SK-N-DZ (cell line): ENCODE measurements at regions not wholly inside any gene's neighbourhood (a gene's known extent, or its start where the extent isn't known, plus 50 kb on each side); places are given as distances from the start of the nearest gene placed in this dataset.
"Not testable (repeated sequence)": the region's sequence is repeated elsewhere in the genome, so short reads cannot be mapped to it uniquely, and the experiment has no call there.

ENCODE experiments used
- DNase-seq: peaks from one replicate; pipeline ENCODE4 v3.0.0-alpha.2; 2015; ENCODE audit warnings: low spot score

DNA sequence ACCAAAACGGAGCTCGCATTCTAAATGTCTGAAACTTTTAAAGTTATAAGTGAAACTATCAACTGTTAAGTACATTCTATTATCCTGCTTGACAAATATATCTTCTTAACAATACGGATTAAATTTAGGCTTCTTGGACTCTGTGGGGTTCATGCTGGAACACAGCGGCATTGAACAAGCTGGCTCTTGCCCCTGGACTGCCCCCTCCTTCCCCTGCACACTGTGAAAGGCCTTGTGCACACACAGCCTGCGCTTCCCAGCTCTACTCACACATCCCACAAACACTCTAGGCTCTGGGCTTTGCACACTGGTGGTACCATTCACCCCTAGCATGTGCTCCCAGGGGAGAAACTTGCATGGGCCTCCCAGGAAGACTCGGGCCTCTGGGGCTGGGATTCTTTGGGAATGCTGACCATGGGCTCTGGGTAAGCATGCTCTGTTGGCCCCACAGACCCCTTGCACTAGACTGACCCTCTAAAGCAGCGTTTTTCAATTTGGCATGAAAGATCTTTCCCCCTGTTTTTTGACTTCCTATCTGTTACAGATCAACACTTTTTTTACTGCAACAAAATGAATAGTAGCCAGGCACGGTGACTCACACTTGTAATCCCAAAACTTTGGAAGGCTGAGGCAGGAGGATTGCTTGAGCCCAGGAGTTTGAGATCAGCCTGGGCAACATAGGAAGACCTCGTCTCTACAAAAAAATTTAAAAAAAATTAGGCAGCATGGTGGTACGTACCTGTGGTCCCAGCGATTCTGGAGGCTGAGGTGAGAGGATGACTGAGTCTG lies 96.2 kb upstream of the CPM start:
- DNase-seq, result no peak

DNA sequence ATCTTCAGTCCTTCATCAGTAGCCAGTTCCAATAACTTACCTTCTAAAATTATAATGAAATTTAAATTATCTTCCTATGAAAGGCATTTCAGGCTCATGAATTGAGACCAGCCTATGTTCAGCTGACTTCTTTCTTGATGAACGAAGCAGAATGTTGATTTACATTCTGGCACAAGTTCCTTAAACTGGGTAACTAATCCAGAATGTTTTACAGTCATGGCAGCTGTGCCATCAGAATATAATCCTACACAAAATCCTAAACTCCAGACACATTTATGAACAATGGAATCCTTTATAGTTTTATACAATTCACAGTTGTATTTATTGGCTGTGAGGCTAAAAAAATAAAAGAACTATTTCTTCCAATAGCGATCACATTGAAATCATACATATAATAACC lies 97.3 kb upstream of the CPM start:
- DNase-seq, result no peak

DNA sequence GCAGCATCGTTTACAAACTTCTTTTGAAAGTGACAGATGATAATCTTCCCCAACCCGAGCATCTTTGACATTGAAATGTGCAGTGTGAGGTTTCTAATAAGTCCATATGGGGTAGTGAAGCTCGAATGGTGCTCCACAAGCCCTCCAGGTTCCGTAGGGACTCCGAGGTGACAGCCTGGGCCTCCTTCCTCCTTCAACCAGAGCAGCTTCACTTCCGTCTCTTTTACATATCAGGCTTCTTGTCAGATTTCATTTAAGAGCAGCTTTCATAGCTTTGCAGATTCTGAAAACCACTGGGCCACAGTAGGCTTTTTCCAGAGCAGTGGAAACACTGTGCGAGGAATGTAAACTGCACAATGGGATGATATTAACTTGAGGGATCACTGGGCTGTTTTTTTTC lies 103.6 kb upstream of the CPM start:
- no peak for DNase-seq

DNA sequence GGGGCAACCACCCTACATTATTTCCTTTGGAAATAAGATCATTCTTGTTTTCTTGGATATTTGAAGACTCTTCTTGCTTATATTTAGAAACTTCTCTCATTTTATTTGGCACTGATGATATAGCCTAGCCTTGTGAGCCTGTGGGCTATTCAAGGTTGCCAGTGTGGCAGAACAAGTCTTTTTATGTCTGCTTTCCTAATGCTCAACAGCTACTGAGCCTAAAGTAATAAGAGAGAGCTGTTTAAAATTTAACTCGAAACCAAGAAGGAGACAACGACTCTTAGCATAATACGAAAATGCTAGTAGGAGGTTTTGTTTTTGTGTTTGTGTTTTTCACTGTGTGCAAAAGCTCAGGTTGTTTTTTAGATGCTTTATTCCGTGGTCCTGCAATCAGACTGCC lies 104.0 kb upstream of the CPM start:
- DNase-seq, result no peak

DNA sequence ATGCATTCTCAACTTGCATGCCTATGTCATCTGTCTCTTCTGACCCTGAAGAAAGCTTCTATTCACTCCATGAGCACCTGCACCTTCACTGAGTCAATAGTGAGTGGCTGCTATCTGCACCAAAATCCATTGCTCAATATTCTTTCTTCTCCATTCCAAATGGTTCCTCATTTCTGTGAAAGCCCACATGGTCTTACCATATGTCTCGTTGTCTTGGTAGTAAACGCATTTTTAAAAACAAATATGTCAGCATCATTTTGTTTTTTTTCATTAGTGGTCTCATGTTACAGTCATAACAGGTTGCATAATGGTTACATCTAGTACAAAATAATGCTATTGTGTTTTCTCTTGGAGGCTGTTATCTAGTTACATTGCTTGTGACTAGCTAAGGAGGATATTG lies 106.9 kb upstream of the CPM start:
- no peak for DNase-seq

DNA sequence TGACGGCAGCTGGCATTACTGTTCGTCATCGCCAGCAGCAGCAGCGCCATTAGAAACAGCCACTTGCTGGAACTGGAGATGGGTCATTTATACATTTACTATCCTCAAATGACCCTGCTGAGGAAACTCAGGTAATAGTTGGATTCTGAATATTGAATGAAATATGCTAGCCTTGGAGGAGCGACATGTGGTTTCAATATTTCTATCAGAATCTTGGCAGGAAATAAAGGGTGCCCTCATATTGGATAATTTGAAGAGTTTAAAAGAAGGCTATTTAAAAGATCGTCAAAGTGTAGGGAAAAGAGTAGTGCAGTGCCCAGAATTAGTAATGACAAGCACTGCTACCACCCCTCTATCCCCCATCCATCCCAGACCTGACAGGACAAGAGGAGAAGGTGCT lies 109.6 kb upstream of the CPM start:
- DNase-seq, result no peak

DNA sequence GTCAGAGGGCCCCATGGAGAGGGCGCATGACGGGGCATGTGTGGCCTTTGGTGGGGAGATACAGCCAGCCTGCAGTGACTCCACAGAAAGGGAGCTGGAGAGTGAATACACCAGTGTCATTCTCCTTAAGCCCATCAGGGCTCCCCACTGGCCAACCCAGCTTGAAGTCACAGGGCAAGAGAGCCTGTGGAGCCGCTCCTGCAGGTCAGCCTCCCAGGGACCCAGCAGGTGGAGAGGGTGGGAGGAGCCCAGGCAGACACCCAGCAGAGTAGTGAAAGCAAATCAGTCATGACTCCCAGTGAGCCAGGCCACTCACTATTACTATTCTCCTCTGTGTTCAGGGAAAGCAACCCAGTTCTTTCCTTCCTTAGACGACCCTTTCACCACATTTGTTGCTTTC lies 110.0 kb upstream of the CPM start:
- DNase-seq, result no peak

DNA sequence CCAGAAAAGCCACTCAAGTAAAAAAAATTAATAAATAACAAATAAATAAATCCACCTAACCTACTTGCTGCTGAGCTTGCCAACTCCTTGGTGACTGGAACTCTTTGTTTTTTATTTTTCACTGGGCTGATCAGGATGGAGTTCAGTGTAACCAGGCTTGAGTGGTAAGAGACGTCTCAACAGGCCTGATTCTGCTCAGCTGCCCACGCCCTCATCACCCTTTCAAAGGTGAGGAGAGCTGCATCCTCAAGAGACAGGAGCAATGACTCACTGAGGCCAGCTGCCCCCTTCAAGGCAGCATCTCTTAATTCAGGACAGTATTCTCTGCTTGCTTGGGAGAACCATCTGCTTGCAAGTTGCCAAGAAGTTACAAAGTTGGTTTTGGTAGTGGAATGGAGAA lies 111.9 kb upstream of the CPM start:
- DNase-seq, result no peak

DNA sequence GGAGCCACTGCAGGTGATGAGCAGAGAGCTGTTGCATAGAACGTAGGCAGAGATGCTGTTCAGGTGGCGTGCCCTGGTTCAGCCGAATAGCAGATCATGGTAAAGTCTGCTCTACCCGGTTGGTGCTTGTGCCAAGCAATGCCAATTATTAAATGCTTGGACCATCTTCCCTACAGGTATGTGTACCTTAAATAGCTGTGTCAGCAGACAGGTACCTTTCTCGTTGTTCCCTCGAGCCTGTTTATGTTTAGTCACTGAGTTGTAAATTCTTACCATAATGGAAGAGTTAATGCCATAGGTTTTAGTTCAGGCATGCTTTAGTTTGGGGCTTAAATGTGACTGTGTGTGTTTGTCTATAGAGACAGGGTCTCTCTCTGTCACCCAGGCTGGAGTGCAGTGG lies 112.5 kb upstream of the CPM start:
- no peak for DNase-seq

DNA sequence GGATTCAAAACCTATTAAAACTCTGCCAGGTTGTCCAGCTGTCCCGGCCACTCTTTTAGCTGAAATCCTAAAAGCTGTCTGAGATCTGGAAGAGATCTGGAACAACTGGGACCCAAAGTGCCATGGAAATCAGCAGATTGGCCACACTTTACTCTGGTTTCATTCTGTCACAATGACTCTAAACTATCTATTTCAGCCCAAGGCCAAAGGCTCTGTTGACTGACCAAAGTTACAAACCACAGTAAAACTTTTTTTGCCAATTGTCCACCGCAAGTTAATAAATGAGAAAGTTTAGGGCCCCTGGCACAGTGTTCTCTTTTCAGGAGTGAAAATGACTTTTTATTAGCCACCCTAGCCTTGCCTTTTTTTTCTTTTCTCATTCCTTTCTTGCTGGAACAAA lies 113.4 kb upstream of the CPM start:
- no peak for DNase-seq

DNA sequence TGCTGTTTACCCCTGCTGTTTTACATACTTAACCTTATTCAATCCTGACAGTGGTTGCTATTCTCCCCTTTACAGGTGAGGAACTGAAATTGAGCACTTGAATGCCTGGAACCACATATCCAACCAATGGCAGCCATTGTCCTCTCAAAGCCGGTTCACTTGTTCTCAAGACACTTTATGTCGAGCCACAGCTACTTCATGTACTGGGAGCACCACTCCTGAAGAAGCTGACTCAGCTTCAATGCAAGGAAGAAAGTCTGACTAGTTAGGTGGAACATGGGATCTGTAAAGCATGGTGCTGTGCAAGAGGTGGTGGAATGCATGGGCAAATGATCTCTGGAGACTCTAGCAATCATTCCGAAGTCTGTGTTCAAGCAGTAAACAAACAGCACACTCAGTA lies 113.9 kb upstream of the CPM start:
- no peak for DNase-seq

DNA sequence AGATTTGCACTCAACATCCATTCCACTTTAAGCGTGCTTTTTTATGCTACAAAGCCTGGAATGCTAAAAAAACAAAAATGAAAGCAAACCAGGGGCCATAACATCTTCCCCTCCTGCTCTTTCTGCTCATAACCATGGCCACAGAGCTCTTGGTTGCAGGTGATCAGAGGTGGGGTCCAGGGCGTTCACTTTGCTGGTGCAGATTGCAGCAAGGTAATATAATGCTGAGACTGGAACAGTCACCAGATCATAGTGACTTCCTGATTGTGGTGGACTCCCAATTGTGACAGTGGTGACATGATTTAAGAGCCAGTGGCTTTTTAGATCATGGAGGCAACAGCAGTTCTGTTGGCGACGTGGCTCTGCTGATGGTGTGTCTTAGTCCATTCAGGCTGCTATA lies 115.0 kb upstream of the CPM start:
- no peak for DNase-seq

DNA sequence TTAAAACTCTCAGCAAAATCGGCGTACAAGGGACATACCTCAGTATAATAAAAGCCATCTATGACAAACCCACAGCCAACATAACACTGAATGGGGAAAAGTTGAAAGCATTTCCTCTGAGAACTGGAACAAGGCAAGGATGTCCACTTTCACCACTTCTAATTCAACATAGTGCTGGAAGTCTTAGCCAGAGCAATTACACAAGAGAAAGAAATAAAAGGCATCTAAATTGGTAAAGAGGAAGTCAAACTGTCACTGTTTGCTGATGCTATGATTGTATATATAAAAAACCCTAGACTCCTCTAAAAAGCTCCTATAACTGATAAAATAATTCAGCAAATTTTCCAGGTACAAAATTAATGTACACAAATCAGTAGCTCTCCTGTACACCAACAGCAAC lies 116.9 kb upstream of the CPM start:
- not testable (repeated sequence) for DNase-seq

DNA sequence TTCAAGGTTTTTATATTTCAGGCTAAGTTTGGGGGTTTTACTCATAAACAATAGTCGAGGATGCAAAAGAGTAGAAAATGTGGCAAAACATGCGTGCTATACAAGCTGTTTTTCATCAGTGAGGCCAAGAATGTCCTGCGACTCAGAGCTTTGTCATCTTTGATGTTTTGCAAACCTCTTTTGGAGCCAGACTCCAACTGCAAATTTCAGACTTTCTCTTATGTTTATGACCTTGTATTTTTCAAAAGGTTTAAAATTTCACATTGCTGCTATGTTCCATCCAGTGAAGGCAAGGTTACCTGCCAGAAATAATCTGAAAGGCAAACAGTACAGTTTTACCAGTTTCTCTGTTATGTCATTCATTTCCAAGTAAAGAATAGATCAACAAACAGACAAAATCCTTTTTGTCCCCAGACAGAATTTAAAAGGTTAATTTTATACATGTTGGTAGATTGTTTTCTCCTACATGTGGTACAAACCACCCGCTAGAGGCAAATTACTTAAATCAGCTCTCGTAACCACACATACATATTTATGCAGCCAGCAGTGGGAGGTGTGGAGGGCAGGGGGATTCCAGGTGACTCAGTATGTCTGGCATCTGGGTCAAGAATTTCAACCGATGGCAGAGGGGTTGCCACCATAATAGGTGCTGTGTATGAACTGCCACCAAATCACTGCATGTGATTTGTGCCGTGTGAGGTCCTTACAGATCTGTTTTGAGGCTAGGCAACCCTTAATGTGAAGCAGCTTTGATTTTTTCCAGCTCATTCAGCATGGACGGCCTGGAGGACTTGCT lies 119.8 kb upstream of the CPM start:
- DNase-seq, result no peak

DNA sequence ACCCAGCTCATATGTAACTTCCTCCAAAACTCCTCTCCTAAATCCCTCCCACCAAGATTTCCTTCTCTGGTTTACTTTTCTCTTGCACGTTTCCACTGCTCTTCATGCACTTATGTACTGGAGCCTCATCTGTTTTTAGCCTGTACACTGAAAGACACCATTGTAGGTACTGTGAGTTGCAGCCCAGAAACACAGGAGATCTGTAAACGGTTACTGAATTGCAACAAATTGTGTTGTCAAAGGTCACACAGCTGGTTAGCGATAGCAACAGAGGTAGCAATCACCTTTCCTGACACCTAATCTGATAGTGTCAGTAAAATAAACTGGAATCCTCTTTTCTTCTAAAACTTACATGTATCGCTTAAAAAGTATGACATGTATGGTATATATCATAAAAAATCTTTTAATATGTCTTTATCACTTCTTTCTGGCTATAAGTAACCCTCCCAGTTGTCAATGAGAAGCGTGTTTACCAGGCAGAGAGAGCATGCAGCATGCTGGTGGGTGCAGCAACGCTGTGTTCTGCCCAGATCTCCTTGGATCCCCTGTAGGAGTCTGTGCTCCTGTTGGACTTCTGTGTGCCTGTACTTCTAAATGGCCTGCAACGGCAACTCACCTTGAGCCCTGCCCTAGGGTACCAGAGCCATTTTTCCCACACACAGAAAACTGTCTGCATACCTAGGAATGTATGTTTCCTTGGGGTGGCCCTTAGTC lies 121.5 kb upstream of the CPM start:
- no peak for DNase-seq

DNA sequence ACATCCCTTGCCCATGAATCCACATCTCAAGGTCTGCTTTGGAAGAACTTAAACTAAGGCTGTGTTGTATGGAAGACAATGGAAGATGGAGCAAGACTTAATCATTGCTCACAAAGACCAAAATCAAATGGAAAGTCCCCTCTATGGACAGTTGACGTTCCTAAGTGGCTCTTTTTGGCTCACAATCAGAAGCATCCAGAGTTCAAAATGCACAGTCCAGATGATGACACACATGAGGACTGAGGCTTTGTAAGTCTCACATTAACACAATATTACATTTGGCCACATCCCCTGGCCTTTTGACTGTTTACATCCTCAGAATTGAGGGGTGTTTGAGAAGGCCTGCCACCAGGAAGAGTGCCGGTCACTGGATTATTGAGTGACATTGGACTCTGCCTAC lies 122.3 kb upstream of the CPM start:
- no peak for DNase-seq

DNA sequence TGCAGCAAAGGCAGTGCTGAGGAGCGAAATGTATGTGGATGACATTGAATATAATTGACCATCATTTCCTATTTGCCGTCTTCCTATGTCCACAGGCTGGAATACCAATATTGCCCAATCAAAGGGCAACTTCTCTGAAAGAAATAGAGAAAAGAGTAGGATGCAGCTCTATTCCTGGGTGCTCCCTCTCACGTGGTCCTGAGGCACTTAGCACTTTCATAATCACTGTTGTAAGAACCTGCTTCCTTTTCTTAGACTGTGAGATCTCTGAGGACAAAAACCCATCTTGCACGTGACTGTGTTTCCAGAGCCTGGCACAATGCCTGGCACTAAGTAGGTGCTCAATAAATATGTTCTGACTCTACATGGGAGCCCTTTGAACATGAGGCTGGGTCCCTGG lies 122.7 kb upstream of the CPM start:
- no peak for DNase-seq

DNA sequence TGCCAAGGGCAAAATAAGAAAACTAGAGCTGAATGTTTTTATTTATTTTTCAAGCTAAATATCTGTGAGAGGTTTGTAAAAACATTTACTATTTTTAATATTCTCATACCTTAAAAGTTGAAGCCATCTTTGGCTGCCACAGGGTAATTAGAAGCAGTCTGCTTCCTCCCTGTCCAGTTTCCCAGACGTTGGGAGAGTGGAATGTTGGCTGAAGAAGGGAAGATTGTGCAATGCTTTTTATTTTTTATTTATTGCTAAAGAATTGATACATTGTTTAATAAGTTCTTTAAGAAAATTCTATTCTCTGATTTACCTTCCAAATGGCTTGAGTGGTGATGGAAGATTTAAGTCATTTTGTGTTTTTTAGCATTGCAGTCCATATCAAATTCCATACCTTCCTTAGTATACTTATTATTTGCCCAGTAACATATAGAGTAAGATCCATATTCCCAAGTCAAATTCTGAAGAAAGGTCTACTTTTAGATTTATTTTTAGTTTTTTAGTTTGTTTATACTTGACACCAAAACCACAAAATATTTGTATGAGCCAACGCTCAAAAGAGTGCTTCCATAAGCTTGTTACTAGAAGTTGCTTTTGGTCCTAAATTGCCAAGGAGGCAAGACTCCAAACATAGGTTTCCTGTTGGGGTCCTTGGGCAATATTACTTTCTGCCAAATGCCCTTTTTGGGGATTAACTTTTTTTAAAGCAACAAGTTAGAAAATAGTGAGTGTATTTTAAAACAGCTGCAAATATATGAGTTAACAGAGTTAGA lies 124.0 kb upstream of the CPM start:
- no peak for DNase-seq

DNA sequence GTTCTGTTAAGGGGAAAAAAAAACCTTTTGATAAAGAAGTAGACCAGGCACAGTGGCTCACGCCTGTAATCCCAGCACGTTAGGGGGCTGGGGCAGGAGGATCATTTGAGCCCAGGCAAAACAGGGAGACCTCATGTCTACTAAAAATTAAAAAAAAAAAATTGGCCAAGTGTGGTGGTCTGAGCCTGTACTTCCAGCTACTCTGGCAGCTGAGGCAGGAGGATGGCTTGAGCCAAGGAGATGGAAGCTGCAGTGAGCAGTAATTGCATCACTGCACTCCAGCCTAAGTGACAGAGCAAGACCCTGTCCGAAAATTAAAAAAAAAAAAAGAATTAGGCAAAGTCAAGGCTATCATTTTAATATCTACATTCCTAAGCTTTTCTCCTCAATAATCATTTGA lies 124.8 kb upstream of the CPM start:
- DNase-seq, result no peak

DNA sequence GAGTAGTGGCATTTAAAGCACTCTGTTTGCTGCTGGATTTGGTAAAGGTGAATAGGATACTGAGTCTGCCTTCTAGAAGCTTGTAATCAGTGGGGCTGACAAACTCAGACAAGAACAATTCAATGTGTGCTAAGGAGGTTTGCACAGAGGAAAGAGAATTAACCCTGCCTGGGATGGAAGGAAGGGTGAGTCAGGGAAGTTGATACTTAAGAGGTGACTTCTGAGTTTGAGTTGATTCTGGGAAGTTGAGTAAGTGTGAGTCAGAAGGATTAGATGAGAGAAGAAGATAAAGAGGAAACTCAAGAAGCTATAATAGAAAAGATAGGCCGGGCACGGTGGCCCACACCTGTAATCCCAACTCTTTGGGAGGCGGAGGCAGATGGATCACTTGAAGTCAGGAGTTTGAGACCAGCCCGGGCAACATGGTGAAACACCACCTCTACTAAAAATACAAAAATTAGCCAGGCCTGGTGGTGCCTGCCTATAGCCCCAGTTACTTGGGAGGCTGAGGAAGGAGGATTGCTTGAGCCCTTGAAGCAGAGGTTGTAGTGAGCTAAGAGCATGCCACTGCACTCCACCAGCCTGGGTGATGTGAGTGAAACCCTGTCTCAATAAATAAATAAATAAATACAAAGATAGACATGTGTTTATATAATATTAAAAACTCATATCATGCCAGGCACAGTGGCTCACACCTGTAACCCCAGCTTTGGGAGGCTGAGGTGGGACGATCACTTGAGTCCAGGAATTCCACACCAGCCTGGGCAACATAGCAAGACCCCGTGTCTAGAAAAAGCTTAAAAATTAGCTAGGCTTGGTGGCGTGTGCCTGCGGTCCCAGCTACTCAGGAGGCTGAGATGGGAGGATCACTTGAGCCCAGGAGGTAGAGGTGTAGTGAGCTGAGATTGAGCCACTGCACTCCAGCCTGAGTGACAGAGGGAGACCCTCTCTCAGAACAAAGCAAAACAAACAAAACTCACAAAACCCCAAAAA lies 126.8 kb upstream of the CPM start:
- no peak for DNase-seq

DNA sequence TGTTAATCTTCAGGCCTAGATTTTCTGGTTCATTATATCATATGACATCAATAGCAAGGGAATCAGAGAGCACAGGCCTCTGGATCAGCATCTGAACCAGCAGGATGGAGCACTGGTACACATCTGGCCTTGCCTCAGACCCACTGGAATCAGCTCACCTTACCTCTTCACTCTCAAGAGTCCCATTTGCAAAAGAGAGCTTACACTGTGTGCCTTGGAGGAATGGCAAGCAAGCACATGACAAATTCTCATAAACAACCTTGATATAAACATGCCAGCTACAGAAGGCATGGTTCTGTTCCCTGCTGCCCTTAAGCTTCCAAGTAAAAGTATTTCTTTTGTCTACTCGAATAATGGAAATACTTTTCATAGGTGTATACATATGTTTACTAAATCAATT lies 128.6 kb upstream of the CPM start:
- DNase-seq, result no peak
